ENCODE measurements at regions not wholly inside any gene's neighbourhood (a gene's known extent, or its start where the extent isn't known, plus 50 kb on each side); places are given as distances from the start of the nearest gene placed in this dataset.
A peak's percentile ranks its signal among the peaks of the same experiment; 100 is the strongest.

GRCh38 chr6:14430218-14430617 lies 312.6 kb downstream of the CD83 start:
- TF ChIP-seq CTCF (IDR thresholded peaks at IDR 0.05): no peak
- Histone ChIP-seq H3K27ac (no peak overlapping the region), H3K4me3 (no peak overlapping the region)
- no peak for DNase-seq (ENCODE audit: low spot score)

GRCh38 chr6:14431385-14432330 lies 314.1 kb downstream of the CD83 start:
- DNase-seq (ENCODE audit: low spot score): no peak
- TF ChIP-seq CTCF (IDR thresholded peaks at IDR 0.05): no peak
- Histone ChIP-seq H3K4me3 (no peak overlapping the region), H3K27ac (no peak overlapping the region)

- DNase-seq (ENCODE audit: low spot score): no peak
- no peak overlapping the region for H3K27ac ChIP-seq
Observed at GRCh38 chr6:14434916-14435690, 317.5 kb downstream of the CD83 start.

GRCh38 chr6:14436592-14437132 lies 319.1 kb downstream of the CD83 start:
- H3K27ac ChIP-seq: no peak overlapping the region
- no peak for DNase-seq (ENCODE audit: low spot score)
- no peak for TF ChIP-seq CTCF (IDR thresholded peaks at IDR 0.05)
- no peak overlapping the region for H3K4me3 ChIP-seq

More at GRCh38 chr6:14434916-14435690, 317.5 kb downstream of the CD83 start:
- H3K4me3 ChIP-seq: no peak overlapping the region
- no peak for TF ChIP-seq CTCF (IDR thresholded peaks at IDR 0.05)

GRCh38 chr6:14439419-14439818 lies 321.8 kb downstream of the CD83 start:
- DNase-seq (ENCODE audit: low spot score): no peak
- TF ChIP-seq CTCF (IDR thresholded peaks at IDR 0.05): no peak
- H3K27ac ChIP-seq: no peak overlapping the region

GRCh38 chr6:14440215-14440910 lies 322.8 kb downstream of the CD83 start:
- Histone ChIP-seq H3K27ac (peak overlapping the region; percentile 55 to 76), H3K4me3 (peak overlapping the region; percentile 52)
- no peak for DNase-seq (ENCODE audit: low spot score)
- no peak for TF ChIP-seq CTCF (IDR thresholded peaks at IDR 0.05)

More at GRCh38 chr6:14439419-14439818, 321.8 kb downstream of the CD83 start:
- H3K4me3 ChIP-seq: no peak overlapping the region

Data from coronary artery (tissue), 2 donors.